CD8-positive, alpha-beta memory T cell (primary cell): ENCODE measurements at regions not wholly inside any gene's neighbourhood (a gene's known extent, or its start where the extent isn't known, plus 50 kb on each side); places are given as distances from the start of the nearest gene placed in this dataset.

Experiments used
- CTCF ChIA-PET: fragments of 350-600 bp; sonication (Branson Sonifier 250); formaldehyde crosslinking; loops from one replicate; lab custom pipeline; 2021; ENCODE audit warnings: antibody characterized with exemption; lab: Charles Lee
- POLR2A ChIA-PET: fragments of 350-600 bp; sonication (Branson Sonifier 250); formaldehyde crosslinking; loops from one replicate; lab custom pipeline; 2021; ENCODE audit warnings: antibody characterized with exemption; lab: Charles Lee
- DNase-seq, 5 donors: peaks; one replicate each; pipeline versions ENCODE4 v3.0.0 to v3.0.0-alpha.2; 2020 to 2022; ENCODE audit warnings: mixed read lengths in 1 of 5
- H3K27ac ChIP-seq: one replicate; pipeline ENCODE4 v1.7.0; 2013; ENCODE audit warnings: low read depth, mild to moderate bottlenecking, low read length, moderate library complexity
- H3K27me3 ChIP-seq: 2 replicates; pipeline ENCODE4 v1.7.0; 2013; ENCODE audit warnings: low read length, mild to moderate bottlenecking; ENCODE audit not compliant: insufficient read depth, poor library complexity, severe bottlenecking
- H3K36me3 ChIP-seq: 2 replicates; pipeline ENCODE4 v1.7.0; 2013; ENCODE audit warnings: mild to moderate bottlenecking, low read length, moderate library complexity; ENCODE audit not compliant: insufficient read depth
- H3K4me1 ChIP-seq: 2 replicates; pipeline ENCODE4 v1.7.0; 2013; ENCODE audit warnings: mild to moderate bottlenecking, low read length, moderate library complexity; ENCODE audit not compliant: insufficient read depth
- H3K4me3 ChIP-seq: 2 replicates; pipeline ENCODE4 v1.7.0; 2013; ENCODE audit warnings: mild to moderate bottlenecking, low read length
- H3K9me3 ChIP-seq: 2 replicates; pipeline ENCODE4 v1.7.0; 2013; ENCODE audit warnings: mild to moderate bottlenecking, low read length
- H3K27ac Mint-ChIP-seq, 8 donors: one replicate each; pipeline ENCODE4 v1.8.0; 2020 to 2021; ENCODE audit warnings: mixed read lengths in 8 of 8, mild to moderate bottlenecking in 6 of 8, inconsistent platforms in 3 of 8, moderate library complexity in 3 of 8
- H3K27me3 Mint-ChIP-seq, 2 donors: one replicate each; pipeline ENCODE4 v1.8.0; 2020 to 2021; ENCODE audit warnings: mixed read lengths in 2 of 2, mild to moderate bottlenecking in 1 of 2, moderate library complexity in 1 of 2
- H3K36me3 Mint-ChIP-seq, 3 donors: one replicate each; pipeline ENCODE4 v1.8.0; 2020 to 2021; ENCODE audit warnings: mixed read lengths in 3 of 3, inconsistent platforms in 1 of 3, mild to moderate bottlenecking in 1 of 3
- H3K4me1 Mint-ChIP-seq, 3 donors: one replicate each; pipeline ENCODE4 v1.8.0; 2020 to 2021; ENCODE audit warnings: mixed read lengths in 3 of 3, inconsistent platforms in 1 of 3, mild to moderate bottlenecking in 1 of 3
- H3K4me3 Mint-ChIP-seq, 7 donors: one replicate each; pipeline ENCODE4 v1.8.0; 2020 to 2021; ENCODE audit warnings: mixed read lengths in 7 of 7, mild to moderate bottlenecking in 6 of 7, moderate library complexity in 4 of 7, inconsistent platforms in 2 of 7
- H3K9me3 Mint-ChIP-seq, 5 donors: one replicate each; pipeline ENCODE4 v1.8.0; 2020 to 2022; ENCODE audit warnings: mixed read lengths in 5 of 5, mild to moderate bottlenecking in 3 of 5, moderate library complexity in 2 of 5, inconsistent platforms in 1 of 5

DNA sequence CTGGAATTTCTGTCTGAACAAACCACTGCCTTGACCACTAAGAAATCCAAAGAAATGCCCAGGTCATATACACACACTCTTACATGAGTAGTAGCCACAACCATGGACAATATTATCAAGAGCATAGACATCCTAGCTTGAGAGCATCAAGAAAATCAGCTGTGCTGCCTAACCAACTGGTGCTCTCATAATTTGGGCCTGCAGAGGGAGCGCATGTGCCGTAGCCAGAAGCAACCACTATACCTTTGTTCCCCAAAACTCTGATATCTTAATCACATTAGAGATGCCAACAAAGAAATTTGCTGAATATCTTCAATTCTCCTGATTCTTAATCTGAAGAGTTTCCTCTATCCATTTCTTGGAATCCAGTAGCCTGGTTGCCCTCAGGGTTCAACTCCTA lies 163.6 kb downstream of the ZNF674 start:
- no peaks in the 10 kb centered on the region for H3K9me3 ChIP-seq
- no peaks in the 10 kb centered on the region for H3K4me1 ChIP-seq
- DNase-seq, result no peak
- no peak overlapping the region for H3K4me3 Mint-ChIP-seq
- H3K27me3 Mint-ChIP-seq, result peaks cover 4 to 10% of the 10 kb centered on the region in 2 donors
- no peaks in the 10 kb centered on the region for H3K36me3 Mint-ChIP-seq
- H3K9me3 Mint-ChIP-seq, result no peaks in the 10 kb centered on the region
- no peaks in the 10 kb centered on the region for H3K4me1 Mint-ChIP-seq
- H3K4me3 ChIP-seq, result no peak overlapping the region
- no peak overlapping the region for H3K27ac ChIP-seq
- CTCF ChIA-PET, result no interaction called here
- no peak overlapping the region for H3K27ac Mint-ChIP-seq
- H3K27me3 ChIP-seq, result no peaks in the 10 kb centered on the region
- POLR2A ChIA-PET, result no interaction called here
- no peaks in the 10 kb centered on the region for H3K36me3 ChIP-seq

DNA sequence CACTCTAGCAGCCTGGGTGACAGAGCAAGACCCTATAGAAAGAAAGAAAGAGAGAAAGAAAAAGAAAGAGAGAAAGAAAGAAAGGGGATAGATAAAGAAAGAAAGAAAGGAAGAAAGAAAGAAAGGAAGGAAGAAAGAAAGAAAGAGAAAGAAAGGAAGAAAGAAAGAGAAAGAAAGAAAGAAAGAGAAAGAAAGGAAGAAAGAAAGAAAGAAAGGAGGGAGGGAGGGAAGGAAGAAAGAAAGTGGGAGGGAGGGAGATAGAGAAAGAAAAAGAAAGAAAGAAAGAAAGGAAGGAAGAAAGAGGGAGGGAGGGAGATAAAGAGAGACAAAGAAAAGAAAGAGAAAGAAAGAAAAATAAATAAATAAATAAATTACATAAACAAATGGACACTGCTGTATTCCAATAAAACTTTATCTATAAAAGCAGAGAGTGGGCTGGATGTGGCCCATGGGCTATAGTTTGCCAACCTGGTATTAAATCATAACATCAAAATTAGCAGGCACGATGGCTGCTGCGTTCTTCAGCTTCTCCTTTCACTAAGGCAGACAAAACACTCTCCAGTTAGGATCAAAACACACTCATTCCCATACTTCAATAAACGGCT lies 165.0 kb downstream of the ZNF674 start:
- peak overlapping the region in 1 of 8 donors; percentile 40 for H3K27ac Mint-ChIP-seq

DNA sequence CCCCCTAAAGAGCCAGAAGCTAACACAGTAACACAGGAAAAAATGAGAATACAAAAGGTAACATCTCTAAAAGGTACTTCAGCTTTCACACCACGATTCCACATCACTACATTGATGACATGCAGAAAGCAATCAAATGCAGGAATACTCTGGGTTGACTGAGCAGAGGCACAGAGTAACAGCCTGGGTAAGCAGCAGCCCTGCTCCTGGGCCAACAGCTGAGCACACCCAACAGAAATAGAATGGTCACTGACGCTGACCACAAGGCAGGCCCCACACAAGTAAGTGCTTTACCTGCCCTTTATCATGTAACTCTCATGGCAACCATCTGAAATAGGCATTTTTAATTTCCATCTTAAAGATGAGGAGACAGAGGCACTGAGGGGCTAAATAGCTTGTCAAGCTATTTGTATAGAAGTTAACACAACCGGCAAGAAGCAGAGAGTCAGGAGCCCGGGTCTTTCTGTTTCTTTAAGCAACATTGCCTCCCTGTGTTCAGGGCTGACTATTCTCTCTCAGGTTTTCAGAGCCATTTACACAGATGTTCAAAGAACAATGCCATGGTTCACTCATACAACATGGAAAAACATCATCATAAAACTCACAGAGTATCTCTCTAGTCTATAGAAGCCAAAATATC lies 168.9 kb downstream of the ZNF674 start:
- H3K4me1 ChIP-seq, result no peaks in the 10 kb centered on the region
- no peaks in the 10 kb centered on the region for H3K4me1 Mint-ChIP-seq
- no peak overlapping the region for H3K27ac Mint-ChIP-seq
- no peak for DNase-seq
- no peaks in the 10 kb centered on the region for H3K9me3 ChIP-seq
- CTCF ChIA-PET, result interaction anchor here (1.3 to 1.5 kb wide), 2 partner anchors 31 to 862 kb away, joined by 3 read pairs; no protein-coding TSS in a partner anchor
- no peaks in the 10 kb centered on the region for H3K9me3 Mint-ChIP-seq
- no peaks in the 10 kb centered on the region for H3K36me3 ChIP-seq
- peaks cover 4 to 5% of the 10 kb centered on the region in 2 donors for H3K27me3 Mint-ChIP-seq
- no peaks in the 10 kb centered on the region for H3K27me3 ChIP-seq
- no peak overlapping the region for H3K4me3 Mint-ChIP-seq
- POLR2A ChIA-PET, result no interaction called here
- H3K36me3 Mint-ChIP-seq, result no peaks in the 10 kb centered on the region
- H3K4me3 ChIP-seq, result no peak overlapping the region
- no peak overlapping the region for H3K27ac ChIP-seq

More for the DNA sequence above, 165.0 kb downstream of the ZNF674 start:
- Histone ChIP-seq H3K4me1 (no peaks in the 10 kb centered on the region), H3K4me3 (no peak overlapping the region), H3K9me3 (no peaks in the 10 kb centered on the region), H3K27me3 (no peaks in the 10 kb centered on the region), H3K27ac (no peak overlapping the region), H3K36me3 (no peaks in the 10 kb centered on the region)
- H3K36me3 Mint-ChIP-seq, result no peaks in the 10 kb centered on the region
- CTCF ChIA-PET, result no interaction called here
- H3K9me3 Mint-ChIP-seq, result no peaks in the 10 kb centered on the region
- peaks cover 4 to 8% of the 10 kb centered on the region in 2 donors for H3K27me3 Mint-ChIP-seq
- no peak overlapping the region for H3K4me3 Mint-ChIP-seq
- H3K4me1 Mint-ChIP-seq, result no peaks in the 10 kb centered on the region
- POLR2A ChIA-PET, result no interaction called here
- DNase-seq, result no peak

DNA sequence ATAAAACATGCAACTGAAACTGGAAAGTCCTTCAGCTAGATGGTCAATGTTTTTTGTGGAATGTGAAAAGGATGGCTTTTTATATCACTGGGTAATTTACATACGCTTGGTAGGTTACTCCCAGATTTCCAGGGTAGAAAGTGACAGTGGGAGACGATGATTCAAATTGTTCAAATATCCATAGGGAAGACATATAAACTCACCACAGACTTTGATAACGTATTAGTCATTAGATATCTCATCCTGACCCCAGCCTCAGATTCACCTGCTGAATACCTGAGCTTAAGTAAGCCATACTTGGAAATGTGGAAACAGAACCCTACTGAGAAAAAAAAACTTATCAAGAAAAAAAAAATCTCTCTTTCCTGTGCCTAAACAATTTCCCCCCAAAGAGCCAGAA lies 169.4 kb downstream of the ZNF674 start:
- Histone ChIP-seq H3K4me1 (no peaks in the 10 kb centered on the region), H3K4me3 (no peak overlapping the region), H3K36me3 (no peaks in the 10 kb centered on the region), H3K27me3 (no peaks in the 10 kb centered on the region), H3K27ac (no peak overlapping the region), H3K9me3 (no peaks in the 10 kb centered on the region)
- Mint-ChIP-seq H3K36me3 (no peaks in the 10 kb centered on the region), H3K9me3 (no peaks in the 10 kb centered on the region), H3K4me1 (no peaks in the 10 kb centered on the region), H3K4me3 (no peak overlapping the region), H3K27ac (peak overlapping the region in 1 of 8 donors; percentile 42), H3K27me3 (peaks cover 4 to 5% of the 10 kb centered on the region in 2 donors)
- no peak for DNase-seq
- CTCF ChIA-PET, result interaction anchor here (1.3 to 1.5 kb wide), 2 partner anchors 32 to 862 kb away, joined by 3 read pairs; no protein-coding TSS in a partner anchor
- POLR2A ChIA-PET, result no interaction called here

DNA sequence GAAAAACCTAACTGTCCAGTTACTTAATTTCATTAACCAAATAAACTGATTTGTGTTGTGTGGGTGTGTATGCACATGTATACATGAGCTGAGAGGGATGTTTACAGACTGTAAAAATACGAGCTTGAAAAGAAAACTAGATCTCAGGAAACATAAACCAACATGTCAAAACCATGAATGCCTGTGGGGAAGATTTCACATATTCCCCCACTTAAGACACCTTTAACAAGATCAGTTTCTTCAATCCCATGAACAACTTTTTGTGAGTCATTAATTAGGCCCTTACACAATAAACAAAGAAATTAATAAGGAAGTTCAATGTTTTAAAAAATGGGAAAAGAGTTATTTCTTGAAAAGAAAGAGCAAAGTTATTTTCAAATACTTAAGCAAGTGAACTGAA lies 170.8 kb downstream of the ZNF674 start:
- DNase-seq, result no peak
- Mint-ChIP-seq H3K27me3 (peaks cover 0 to 4% of the 10 kb centered on the region in 2 donors), H3K27ac (no peak overlapping the region), H3K36me3 (no peaks in the 10 kb centered on the region), H3K9me3 (no peaks in the 10 kb centered on the region), H3K4me1 (no peaks in the 10 kb centered on the region), H3K4me3 (no peak overlapping the region)
- H3K27me3 ChIP-seq, result no peaks in the 10 kb centered on the region
- POLR2A ChIA-PET, result no interaction called here
- no peak overlapping the region for H3K27ac ChIP-seq
- no peaks in the 10 kb centered on the region for H3K36me3 ChIP-seq
- no peak overlapping the region for H3K4me3 ChIP-seq
- CTCF ChIA-PET, result no interaction called here
- H3K9me3 ChIP-seq, result no peaks in the 10 kb centered on the region
- no peaks in the 10 kb centered on the region for H3K4me1 ChIP-seq

DNA sequence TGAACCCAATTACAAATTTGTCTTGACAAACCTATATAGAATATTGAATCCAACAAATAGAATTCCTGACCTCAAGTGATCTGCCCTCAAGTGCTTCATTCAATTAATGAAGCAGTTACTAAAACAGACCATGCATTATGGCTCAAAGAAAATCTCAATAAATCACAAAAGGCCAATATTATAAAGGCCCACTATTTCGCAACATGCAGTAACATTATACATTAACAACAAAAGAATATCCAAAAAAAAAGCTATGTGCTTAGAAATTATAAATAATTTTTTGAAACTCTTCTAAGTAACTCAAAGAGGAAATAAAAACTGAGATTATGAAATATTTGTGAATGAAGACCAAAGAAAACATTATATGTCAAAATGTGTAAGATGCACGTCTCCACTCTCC lies 177.7 kb downstream of the ZNF674 start:
- no peak overlapping the region for H3K4me3 Mint-ChIP-seq
- no peak overlapping the region for H3K27ac Mint-ChIP-seq

DNA sequence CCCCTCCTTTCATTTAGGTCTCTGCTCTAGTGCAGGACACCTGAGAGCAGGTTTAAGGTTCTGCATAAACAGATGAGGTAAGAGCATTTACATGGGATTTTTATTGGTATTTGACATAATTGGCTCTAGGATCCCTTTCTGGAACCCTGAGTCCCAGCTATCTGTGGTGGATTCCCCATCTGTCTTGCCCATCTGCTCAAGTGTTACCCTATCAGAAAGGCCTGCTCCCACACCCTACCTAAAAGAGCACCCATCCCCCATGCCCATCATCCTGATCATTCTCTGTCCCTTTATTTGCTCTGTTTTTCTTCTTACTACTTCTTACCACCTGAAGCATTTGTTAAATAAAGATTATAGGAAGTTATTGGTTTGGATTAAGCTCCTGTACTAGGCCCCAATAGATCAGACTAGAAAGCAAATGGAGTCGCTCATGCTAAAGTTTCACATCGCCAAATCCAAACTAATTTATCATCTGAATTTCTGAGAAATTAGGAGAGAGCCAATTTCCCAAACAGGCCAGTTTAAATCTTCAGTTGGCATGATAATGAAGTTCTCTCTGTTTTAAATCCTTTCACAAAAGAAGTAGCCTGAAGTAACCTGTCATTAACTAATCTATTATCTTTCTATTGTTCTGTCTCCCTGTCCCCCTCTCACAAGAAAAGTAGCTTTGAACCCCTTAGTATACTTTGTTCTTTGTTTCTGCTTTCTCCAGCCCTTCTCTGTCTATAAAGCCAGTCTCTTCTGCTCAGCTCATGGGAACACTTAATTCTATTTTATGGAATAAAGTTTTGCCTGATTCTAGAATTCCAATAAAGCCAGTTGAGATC lies 178.6 kb downstream of the ZNF674 start:
- no peaks in the 10 kb centered on the region for H3K9me3 ChIP-seq
- no peaks in the 10 kb centered on the region for H3K27me3 ChIP-seq
- no peak overlapping the region for H3K4me3 Mint-ChIP-seq
- H3K27me3 Mint-ChIP-seq, result no peaks in the 10 kb centered on the region
- no peaks in the 10 kb centered on the region for H3K9me3 Mint-ChIP-seq
- no peak for DNase-seq
- H3K4me3 ChIP-seq, result no peak overlapping the region
- H3K36me3 ChIP-seq, result no peaks in the 10 kb centered on the region
- CTCF ChIA-PET, result no interaction called here
- H3K4me1 ChIP-seq, result no peaks in the 10 kb centered on the region
- H3K4me1 Mint-ChIP-seq, result no peaks in the 10 kb centered on the region
- H3K27ac ChIP-seq, result no peak overlapping the region
- H3K27ac Mint-ChIP-seq, result no peak overlapping the region
- POLR2A ChIA-PET, result no interaction called here
- no peaks in the 10 kb centered on the region for H3K36me3 Mint-ChIP-seq

More for the DNA sequence above, 177.7 kb downstream of the ZNF674 start:
- no peak overlapping the region for H3K27ac ChIP-seq
- no peaks in the 10 kb centered on the region for H3K36me3 ChIP-seq
- Mint-ChIP-seq H3K27me3 (no peaks in the 10 kb centered on the region), H3K36me3 (no peaks in the 10 kb centered on the region), H3K4me1 (no peaks in the 10 kb centered on the region), H3K9me3 (no peaks in the 10 kb centered on the region)
- no peak overlapping the region for H3K4me3 ChIP-seq
- H3K4me1 ChIP-seq, result no peaks in the 10 kb centered on the region
- POLR2A ChIA-PET, result no interaction called here
- H3K27me3 ChIP-seq, result no peaks in the 10 kb centered on the region
- no peak for DNase-seq
- CTCF ChIA-PET, result no interaction called here
- no peaks in the 10 kb centered on the region for H3K9me3 ChIP-seq

DNA sequence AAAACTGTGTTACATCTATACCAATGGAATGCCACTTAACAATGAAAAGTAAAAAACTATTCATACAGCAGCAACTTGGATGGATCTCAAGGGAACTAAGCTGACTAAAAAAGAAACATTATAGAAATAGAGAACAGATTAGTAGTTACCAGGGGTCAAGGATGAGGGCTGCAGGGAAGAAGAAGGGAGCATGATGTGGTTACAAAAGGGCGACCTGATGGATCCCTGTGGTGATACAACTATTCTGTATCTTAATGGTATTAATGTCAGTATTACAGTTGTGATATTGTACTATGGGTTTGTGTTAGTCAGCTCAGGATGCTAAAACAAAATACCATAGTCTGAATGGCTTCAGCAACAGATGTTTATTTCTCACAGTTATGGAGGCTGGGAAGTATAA lies 190.7 kb downstream of the ZNF674 start:
- no peaks in the 10 kb centered on the region for H3K36me3 Mint-ChIP-seq
- Histone ChIP-seq H3K27me3 (no peaks in the 10 kb centered on the region), H3K9me3 (no peaks in the 10 kb centered on the region), H3K27ac (no peak overlapping the region), H3K4me1 (no peaks in the 10 kb centered on the region), H3K4me3 (no peak overlapping the region), H3K36me3 (no peaks in the 10 kb centered on the region)
- peaks cover 0 to 6% (median 0%) of the 10 kb centered on the region in 5 donors for H3K9me3 Mint-ChIP-seq
- no peak overlapping the region for H3K4me3 Mint-ChIP-seq
- DNase-seq, result no peak
- H3K27me3 Mint-ChIP-seq, result peaks cover 0 to 7% of the 10 kb centered on the region in 2 donors
- ChIA-PET POLR2A (no interaction called here), CTCF (no interaction called here)
- H3K27ac Mint-ChIP-seq, result no peak overlapping the region
- H3K4me1 Mint-ChIP-seq, result no peaks in the 10 kb centered on the region
